Panc1 (cell line): ENCODE measurements at regions not wholly inside any gene's neighbourhood (a gene's known extent, or its start where the extent isn't known, plus 50 kb on each side); places are given as distances from the start of the nearest gene placed in this dataset.

Experiments used
- ATAC-seq: fragments of 200-7000 bp; cut with Tn5 transposase; 2 replicates; pipeline ENCODE4 v1.9.1; 2020; ENCODE audit warnings: mild to moderate bottlenecking, moderate library complexity
- BruUV-seq: library from RNA; stranded (reverse); fragments of 400-500 nt; replicated peaks from 2 replicates; lab custom pipeline; 2021; lab: Mats Ljungman, UMichigan
- CTCF ChIA-PET: fragments of 300-600 bp; sonication (Branson Sonifier 250); formaldehyde crosslinking; loops from one replicate; lab custom pipeline; 2022; ENCODE audit warnings: antibody characterized with exemption; lab: Charles Lee
- POLR2A ChIA-PET: fragments of 300-600 bp; sonication (Branson Sonifier 250); formaldehyde crosslinking; loops from one replicate; lab custom pipeline; 2022; ENCODE audit warnings: antibody characterized with exemption; lab: Charles Lee
- DNase-seq: peaks from one replicate; pipeline ENCODE4 v3.0.0-alpha.2; 2010; ENCODE audit warnings: low read depth, low spot score
- H3K27ac ChIP-seq: 2 replicates; pipeline ENCODE4 v1.5.1; 2011; ENCODE audit warnings: mild to moderate bottlenecking, low read length, inconsistent platforms
- H3K27me3 ChIP-seq: fragments of 200-500 bp; sonication (Bioruptor generic); 2 replicates; pipeline ENCODE4 v1.6.0; 2014; ENCODE audit warnings: low read length, inconsistent platforms; ENCODE audit not compliant: control insufficient read depth, insufficient read depth
- H3K36me3 ChIP-seq: fragments of 200-500 bp; sonication (Bioruptor generic); 2 replicates; pipeline ENCODE4 v1.5.1; 2014; ENCODE audit warnings: inconsistent platforms, mild to moderate bottlenecking, low read length, moderate library complexity; ENCODE audit not compliant: control insufficient read depth, insufficient read depth
- H3K4me1 ChIP-seq: 2 replicates; pipeline ENCODE4 v1.5.1; 2011; ENCODE audit warnings: inconsistent platforms, mild to moderate bottlenecking, low read length, moderate library complexity; ENCODE audit not compliant: control insufficient read depth, insufficient read depth
- H3K4me3 ChIP-seq, 2 experiments: 2 replicates each; pipeline ENCODE4 v1.5.1; 2011 to 2012; ENCODE audit warnings: low read depth in 2 of 2, low read length in 2 of 2, mild to moderate bottlenecking in 2 of 2, inconsistent platforms in 1 of 2, moderate library complexity in 1 of 2
- H3K9me3 ChIP-seq: fragments of 200-500 bp; sonication (Bioruptor generic); 2 replicates; pipeline ENCODE4 v1.5.1; 2014; ENCODE audit warnings: low read depth, mild to moderate bottlenecking, inconsistent platforms, low read length, moderate library complexity; ENCODE audit not compliant: control insufficient read depth, insufficient read depth
- CTCF ChIP-seq: fragments of 450-650 bp; IDR thresholded peaks from 2 replicates; pipeline ENCODE4 v1.5.1; 2017; ENCODE audit warnings: mild to moderate bottlenecking
- POLR2AphosphoS5 ChIP-seq: IDR thresholded peaks from 2 replicates; pipeline ENCODE4 v1.6.1; 2012; ENCODE audit warnings: mild to moderate bottlenecking, low read depth, low read length, moderate library complexity
- SIN3A ChIP-seq: IDR thresholded peaks from 2 replicates; pipeline ENCODE4 v1.6.1; 2012; ENCODE audit warnings: low read depth, mild to moderate bottlenecking, low read length, moderate library complexity, borderline replicate concordance; ENCODE audit not compliant: insufficient read depth
- TCF7L2 ChIP-seq: IDR thresholded peaks from 2 replicates; pipeline ENCODE4 v1.6.1; 2011; ENCODE audit warnings: mild to moderate bottlenecking, low read depth, low read length, inconsistent platforms
- in situ Hi-C: cut with HindIII; loops from 2 replicates; pipeline ENCODE4 v1.10.0; 2016; ENCODE audit warnings: low sequenced_read_pairs, low pct_unique_long_range_greater_than_20kb
- intact Hi-C: fragments of 100-400 bp; cut with micrococcal nuclease; formaldehyde crosslinking; loops from one replicate; pipeline ENCODE4 v1.10.0; 2022; ENCODE audit not compliant: unreplicated experiment
- TF ChIP-seq, protein P1 (sequence below), 2 experiments: IDR thresholded peaks; 2 replicates each; pipeline ENCODE4 v1.6.1; 2011 to 2012; ENCODE audit warnings: low read depth in 2 of 2, control low read depth in 1 of 2, low read length in 1 of 2, mild to moderate bottlenecking in 1 of 2, moderate library complexity in 1 of 2; ENCODE audit not compliant: insufficient read depth in 1 of 2

DNA sequence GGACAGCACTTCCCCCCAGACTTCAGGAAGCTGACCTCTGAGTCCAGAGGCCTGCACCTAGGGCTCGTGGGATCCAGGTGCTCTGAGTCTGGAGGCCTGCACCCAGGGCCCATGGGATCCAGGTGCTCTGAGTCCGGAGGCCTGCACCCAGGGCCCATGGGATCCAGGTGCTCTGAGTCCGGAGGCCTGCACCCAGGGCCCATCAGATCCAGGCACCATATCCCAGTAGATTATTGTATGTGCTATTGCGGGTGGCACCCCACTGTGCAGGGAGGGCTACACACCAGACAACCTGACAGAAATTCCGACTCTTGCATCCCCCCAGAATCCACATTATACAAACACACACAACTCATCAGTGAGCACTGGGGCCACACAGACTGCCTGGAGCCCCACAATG lies 515.2 kb downstream of the EIPR1 start:
- Histone ChIP-seq H3K36me3 (no peaks in the 10 kb centered on the region), H3K4me1 (no peaks in the 10 kb centered on the region), H3K4me3 (no peak overlapping the region), H3K27ac (no peak overlapping the region), H3K9me3 (peaks cover 3% of the 10 kb centered on the region; the same call in 1 of the 2 replicates), H3K27me3 (no peaks in the 10 kb centered on the region)
- in situ Hi-C loops (no loop called here), intact Hi-C loops (no loop called here)
- ChIA-PET CTCF (no interaction called here), POLR2A (no interaction called here)
- BruUV-seq: no TSS peak
- TF ChIP-seq TCF7L2 (no peak), SIN3A (no peak), POLR2AphosphoS5 (no peak), CTCF (no peak)
- TF ChIP-seq, protein P1, sequence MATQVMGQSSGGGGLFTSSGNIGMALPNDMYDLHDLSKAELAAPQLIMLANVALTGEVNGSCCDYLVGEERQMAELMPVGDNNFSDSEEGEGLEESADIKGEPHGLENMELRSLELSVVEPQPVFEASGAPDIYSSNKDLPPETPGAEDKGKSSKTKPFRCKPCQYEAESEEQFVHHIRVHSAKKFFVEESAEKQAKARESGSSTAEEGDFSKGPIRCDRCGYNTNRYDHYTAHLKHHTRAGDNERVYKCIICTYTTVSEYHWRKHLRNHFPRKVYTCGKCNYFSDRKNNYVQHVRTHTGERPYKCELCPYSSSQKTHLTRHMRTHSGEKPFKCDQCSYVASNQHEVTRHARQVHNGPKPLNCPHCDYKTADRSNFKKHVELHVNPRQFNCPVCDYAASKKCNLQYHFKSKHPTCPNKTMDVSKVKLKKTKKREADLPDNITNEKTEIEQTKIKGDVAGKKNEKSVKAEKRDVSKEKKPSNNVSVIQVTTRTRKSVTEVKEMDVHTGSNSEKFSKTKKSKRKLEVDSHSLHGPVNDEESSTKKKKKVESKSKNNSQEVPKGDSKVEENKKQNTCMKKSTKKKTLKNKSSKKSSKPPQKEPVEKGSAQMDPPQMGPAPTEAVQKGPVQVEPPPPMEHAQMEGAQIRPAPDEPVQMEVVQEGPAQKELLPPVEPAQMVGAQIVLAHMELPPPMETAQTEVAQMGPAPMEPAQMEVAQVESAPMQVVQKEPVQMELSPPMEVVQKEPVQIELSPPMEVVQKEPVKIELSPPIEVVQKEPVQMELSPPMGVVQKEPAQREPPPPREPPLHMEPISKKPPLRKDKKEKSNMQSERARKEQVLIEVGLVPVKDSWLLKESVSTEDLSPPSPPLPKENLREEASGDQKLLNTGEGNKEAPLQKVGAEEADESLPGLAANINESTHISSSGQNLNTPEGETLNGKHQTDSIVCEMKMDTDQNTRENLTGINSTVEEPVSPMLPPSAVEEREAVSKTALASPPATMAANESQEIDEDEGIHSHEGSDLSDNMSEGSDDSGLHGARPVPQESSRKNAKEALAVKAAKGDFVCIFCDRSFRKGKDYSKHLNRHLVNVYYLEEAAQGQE (IDR thresholded peaks at IDR 0.05; ENCODE audit: insufficient read depth in 1 of 2, low read depth in 2 of 2, low read length in 1 of 2): no peak
- no peak for ATAC-seq
- DNase-seq: no peak

GRCh38 chr2:2861666-2862240 lies 515.9 kb downstream of the EIPR1 start:
- ATAC-seq: no peak
- intact Hi-C loops (no loop called here), in situ Hi-C loops (no loop called here)
- no TSS peak for BruUV-seq
- POLR2A ChIA-PET: no interaction called here
- Histone ChIP-seq H3K4me3 (no peak overlapping the region), H3K4me1 (no peaks in the 10 kb centered on the region), H3K27ac (no peak overlapping the region), H3K27me3 (no peaks in the 10 kb centered on the region), H3K9me3 (peaks cover 3% of the 10 kb centered on the region; the same call in 1 of the 2 replicates), H3K36me3 (no peaks in the 10 kb centered on the region)
- no peak for DNase-seq
- TF ChIP-seq CTCF (no peak), TCF7L2 (no peak), SIN3A (no peak), POLR2AphosphoS5 (no peak)
- TF ChIP-seq, protein P1 (IDR thresholded peaks at IDR 0.05; ENCODE audit: insufficient read depth in 1 of 2, low read depth in 2 of 2, low read length in 1 of 2): no peak
- CTCF ChIA-PET: no interaction called here
